K562 (cell line): ENCODE measurements at regions not wholly inside any gene's neighbourhood (a gene's known extent, or its start where the extent isn't known, plus 50 kb on each side); places are given as distances from the start of the nearest gene placed in this dataset.

Experiments used
- ATAC-seq: fragments of 200-7000 bp; cut with Tn5 transposase; 3 replicates; pipeline ENCODE4 v1.9.1; 2020; ENCODE audit warnings: moderate library complexity
- BruUV-seq: library from RNA; stranded (reverse); fragments of 400-500 nt; replicated peaks from 2 replicates; lab custom pipeline; 2021; lab: Mats Ljungman, UMichigan
- CTCF ChIA-PET: fragments of 300-600 bp; formaldehyde crosslinking; extraction: SDS; loops from one replicate; lab custom pipeline; 2021; ENCODE audit warnings: low intra/inter-chr PET ratio; lab: Yijun Ruan, JAX
- POLR2A ChIA-PET: fragments of 300-600, 350-650 bp; sonication (Branson Sonifier 250); formaldehyde crosslinking; extraction: SDS; loops from one replicate; lab custom pipeline; 2021; ENCODE audit warnings: antibody characterized with exemption, inconsistent platforms; lab: Yijun Ruan, JAX
- DNase-seq, 4 experiments: peaks; one replicate each; pipeline versions ENCODE4 v3.0.0 to v3.0.0-alpha.2; 2011 to 2018; ENCODE audit warnings: low spot score in 3 of 4, mixed read lengths in 3 of 4; ENCODE audit errors: extremely low read depth in 1 of 4
- FAIRE-seq: peaks from 2 replicates; lab custom pipeline; 2011; peaks lifted over from hg19 to GRCh38; lab: Jason Lieb, UNC
- H2AFZ ChIP-seq: 2 replicates; pipeline ENCODE4 v1.6.0; 2011; ENCODE audit warnings: low read depth, low read length, control low read depth, inconsistent platforms
- H3K27ac ChIP-seq: fragments of 200-600 bp; 3 replicates; pipeline ENCODE4 v1.8.0; 2011; ENCODE audit warnings: low read depth, mild to moderate bottlenecking, control low read depth, inconsistent platforms, low read length, moderate library complexity, mixed read lengths; ENCODE audit errors: extremely low read depth
- H3K27me3 ChIP-seq, 2 experiments: fragments of 300-600 bp in 1 of 2; 2 replicates in 1 of 2; 3 replicates in 1 of 2; pipeline versions ENCODE4 v1.6.0 to v1.8.0; 2011; ENCODE audit warnings: inconsistent platforms in 2 of 2, low read length in 2 of 2, mild to moderate bottlenecking in 1 of 2, mixed read lengths in 1 of 2, moderate library complexity in 1 of 2; ENCODE audit not compliant: control insufficient read depth in 2 of 2, insufficient read depth in 2 of 2
- H3K36me3 ChIP-seq: fragments of 300-600 bp; 3 replicates; pipeline ENCODE4 v1.8.0; 2011; ENCODE audit warnings: mild to moderate bottlenecking, low read length, inconsistent platforms; ENCODE audit not compliant: control insufficient read depth, insufficient read depth
- H3K4me1 ChIP-seq, 2 experiments: fragments of 200-600 bp in 1 of 2; replicated peaks in 1 of 2; 2 replicates in 1 of 2; 3 replicates in 1 of 2; pipeline versions ENCODE4 v1.5.1 to v1.8.0; 2011; ENCODE audit warnings: inconsistent platforms in 2 of 2, low read length in 2 of 2, mild to moderate bottlenecking in 1 of 2, mixed read lengths in 1 of 2, moderate library complexity in 1 of 2; ENCODE audit not compliant: control insufficient read depth in 2 of 2, insufficient read depth in 2 of 2
- H3K4me2 ChIP-seq: 2 replicates; pipeline ENCODE4 v1.6.1; 2011; ENCODE audit warnings: low read length, control low read depth, inconsistent platforms, mixed read lengths; ENCODE audit not compliant: insufficient read depth
- H3K4me3 ChIP-seq: fragments of 200-600 bp; sonication (generic), shearing (Covaris generic); 2 replicates; pipeline ENCODE4 v1.5.1; 2016; ENCODE audit warnings: control low read depth, inconsistent platforms
- H3K79me2 ChIP-seq: fragments of 200-600 bp; 3 replicates; pipeline ENCODE4 v1.8.0; 2011; ENCODE audit warnings: low read length, inconsistent platforms; ENCODE audit not compliant: control insufficient read depth, insufficient read depth
- H3K9ac ChIP-seq, 2 experiments: 2 replicates each; pipeline versions ENCODE4 v1.6.0 to v1.6.1; 2011; ENCODE audit warnings: low read depth in 2 of 2, low read length in 2 of 2, control low read depth in 1 of 2, inconsistent platforms in 1 of 2, mild to moderate bottlenecking in 1 of 2, mixed read lengths in 1 of 2; ENCODE audit not compliant: insufficient read depth in 1 of 2
- H3K9me1 ChIP-seq: one replicate; pipeline ENCODE4 v1.6.0; 2011; ENCODE audit warnings: inconsistent platforms, mild to moderate bottlenecking, low read length, moderate library complexity; ENCODE audit not compliant: control insufficient read depth, insufficient read depth
- H3K9me3 ChIP-seq: replicated peaks from 2 replicates; pipeline ENCODE4 v1.5.1; 2011; ENCODE audit warnings: low read depth, low read length, inconsistent platforms; ENCODE audit not compliant: control insufficient read depth, insufficient read depth
- H4K20me1 ChIP-seq: replicated peaks from 2 replicates; pipeline ENCODE4 v1.6.1; 2011; ENCODE audit warnings: low read length, inconsistent platforms, mixed read lengths; ENCODE audit not compliant: control insufficient read depth, insufficient read depth
- CBX1 ChIP-seq: sonication (generic); IDR thresholded peaks from 2 replicates; pipeline ENCODE4 v1.6.1; 2016; ENCODE audit warnings: antibody characterized with exemption, low read depth, mild to moderate bottlenecking
- EGR1 ChIP-seq: fragments of 450-650 bp; conservative IDR thresholded peaks from 2 replicates; pipeline ENCODE4 v1.6.1; 2017; ENCODE audit warnings: mild to moderate bottlenecking
- LEF1 ChIP-seq: fragments of 450-650 bp; IDR thresholded peaks from 2 replicates; pipeline ENCODE4 v1.6.1; 2016; ENCODE audit warnings: mild to moderate bottlenecking
- NCOR1 ChIP-seq: fragments of 450-650 bp; IDR thresholded peaks from 2 replicates; pipeline ENCODE4 v1.6.1; 2016; ENCODE audit warnings: mild to moderate bottlenecking, moderate library complexity
- PHTF2 ChIP-seq: fragments of 250-450 bp; sonication (Bioruptor Pico); IDR thresholded peaks from 2 replicates; pipeline ENCODE4 v1.5.0; 2021; ENCODE audit warnings: mild to moderate bottlenecking
- SAP30 ChIP-seq: fragments of 200-600 bp; sonication (generic); IDR thresholded peaks from 2 replicates; pipeline ENCODE4 v1.6.1; 2012; ENCODE audit warnings: borderline replicate concordance, low read depth, mild to moderate bottlenecking, moderate library complexity, low read length, control low read depth, inconsistent platforms; ENCODE audit not compliant: insufficient read depth, poor library complexity, severe bottlenecking
- TEAD2 ChIP-seq: fragments of 450-650 bp; IDR thresholded peaks from 2 replicates; pipeline ENCODE4 v1.6.1; 2016; ENCODE audit warnings: missing genetic modification characterization, control low read depth, missing compliant biosample characterization
- ZNF165 ChIP-seq: fragments of 250-450 bp; sonication (Bioruptor Pico); IDR thresholded peaks from 2 replicates; pipeline ENCODE4 v1.4.0; 2020; ENCODE audit warnings: borderline replicate concordance
- ZNF239 ChIP-seq: fragments of 250-450 bp; sonication (Bioruptor Pico); IDR thresholded peaks from 2 replicates; pipeline ENCODE4 v1.4.0; 2020; ENCODE audit warnings: mild to moderate bottlenecking
- ZNF740 ChIP-seq, 3 experiments: fragments of 200-800 bp in 1 of 3; sonication (Bioruptor generic) in 1 of 3; sonication (generic) in 1 of 3; formaldehyde crosslinking in 1 of 3; IDR thresholded peaks; 2 replicates each; pipeline versions ENCODE4 v1.6.1 to v1.8.0; 2016 to 2022; ENCODE audit warnings: mild to moderate bottlenecking in 2 of 3, missing compliant biosample characterization in 2 of 3, missing genetic modification characterization in 2 of 3, missing genetic modification reagents in 1 of 3
- ZSCAN32 ChIP-seq: fragments of 450-650 bp; formaldehyde crosslinking; IDR thresholded peaks from 2 replicates; pipeline ENCODE4 v1.4.0; 2020; ENCODE audit warnings: mild to moderate bottlenecking, moderate library complexity
- WGBS: fragments of 100-300 bp; shearing (Covaris generic); methylation state at CpG from one replicate; pipeline ENCODE4 v1.1.6; 2016; ENCODE audit warnings: low coverage, mixed read lengths; ENCODE audit not compliant: insufficient coverage; ENCODE audit errors: missing lambda C conversion rate; 5-methylcytosine and 5-hydroxymethylcytosine counted together
- in situ Hi-C: fragments of 300-500 bp; cut with MboI; formaldehyde crosslinking; loops from 4 replicates; pipeline ENCODE4 v1.15.0; 2018; ENCODE audit warnings: inconsistent platforms, mixed read lengths
- intact Hi-C: fragments of 100-400 bp; cut with micrococcal nuclease; formaldehyde crosslinking; loops from 2 replicates; pipeline ENCODE4 v1.14.2; 2022

- 0% methylated on average over 1 of the region's 1 CpG for WGBS
- H3K9me3 ChIP-seq, result no peaks in the 10 kb centered on the region; the same call in 1 of the 2 replicates
- FAIRE-seq (no peak), DNase-seq (no peak), ATAC-seq (no peak)
- no peak overlapping the region for H3K4me3 ChIP-seq
- no peaks in the 10 kb centered on the region for H3K27me3 ChIP-seq
- no peaks in the 10 kb centered on the region for H4K20me1 ChIP-seq
- intact Hi-C loops, result no loop called here
- BruUV-seq, result no TSS peak
- in situ Hi-C loops, result no loop called here
- H3K9me1 ChIP-seq, result no peaks in the 10 kb centered on the region
- ChIA-PET POLR2A (interaction anchor here (0.7 kb wide), 1 partner anchor 9 kb away, joined by 3 read pairs; no protein-coding TSS in a partner anchor), CTCF (no interaction called here)
- H3K79me2 ChIP-seq, result no peaks in the 10 kb centered on the region
- H3K27ac ChIP-seq, result no peak overlapping the region
- no peak overlapping the region for H3K9ac ChIP-seq
- H2AFZ ChIP-seq, result no peak overlapping the region
- TF ChIP-seq ZNF165 (CRISPR knock-in tag) (no peak), ZNF740 (CRISPR knock-in tag; IDR thresholded peaks at IDR 0.05) (no peak), ZNF740 (tag; IDR thresholded peaks at IDR 0.05) (no peak), ZNF239 (CRISPR knock-in tag) (no peak), EGR1 (no peak), CBX1 (no peak), LEF1 (no peak), NCOR1 (no peak), SAP30 (no peak), TEAD2 (tag) (no peak), ZSCAN32 (CRISPR knock-in tag) (no peak), PHTF2 (CRISPR knock-in tag) (no peak)
- H3K4me1 ChIP-seq, result no peaks in the 10 kb centered on the region
- H3K36me3 ChIP-seq, result no peaks in the 10 kb centered on the region
- no peak overlapping the region for H3K4me2 ChIP-seq
Measured at GRCh38 chr16:65384441-65384840, 262.6 kb upstream of the CDH11 start.
